ENCODE measurements at regions not wholly inside any gene's neighbourhood (a gene's known extent, or its start where the extent isn't known, plus 50 kb on each side); places are given as distances from the start of the nearest gene placed in this dataset.
A peak's percentile ranks its signal among the peaks of the same experiment; 100 is the strongest.

- TF ChIP-seq CTCF (IDR thresholded peaks at IDR 0.05; ENCODE audit: extremely low read depth, insufficient read depth, missing control alignments), result no peak
- DNase-seq (ENCODE audit: low spot score), result no peak
- in situ Hi-C loops (cut with MboI; ENCODE audit: low pct_unique_long_range_greater_than_20kb, low sequenced_read_pairs, unreplicated experiment), result no loop called here
Observed at GRCh38 chr14:26896447-26896846, 298.6 kb upstream of the NOVA1 start.

GRCh38 chr14:26897196-26897595, 299.4 kb upstream of the NOVA1 start:
- no peak for DNase-seq (ENCODE audit: low spot score)
- no peak for TF ChIP-seq CTCF (IDR thresholded peaks at IDR 0.05; ENCODE audit: extremely low read depth, insufficient read depth, missing control alignments)
- in situ Hi-C loops (cut with MboI; ENCODE audit: low pct_unique_long_range_greater_than_20kb, low sequenced_read_pairs, unreplicated experiment), result no loop called here

- no peak for DNase-seq (ENCODE audit: low spot score)
- in situ Hi-C loops (cut with MboI; ENCODE audit: low pct_unique_long_range_greater_than_20kb, low sequenced_read_pairs, unreplicated experiment), result no loop called here
- no peak for TF ChIP-seq CTCF (IDR thresholded peaks at IDR 0.05; ENCODE audit: extremely low read depth, insufficient read depth, missing control alignments)
Observed at GRCh38 chr14:26905229-26905628, 307.4 kb upstream of the NOVA1 start.

GRCh38 chr14:26913786-26914185, 316.0 kb upstream of the NOVA1 start:
- in situ Hi-C loops (cut with MboI; ENCODE audit: low pct_unique_long_range_greater_than_20kb, low sequenced_read_pairs, unreplicated experiment), result no loop called here
- TF ChIP-seq CTCF (IDR thresholded peaks at IDR 0.05; ENCODE audit: extremely low read depth, insufficient read depth, missing control alignments), result no peak
- DNase-seq (ENCODE audit: low spot score), result no peak

GRCh38 chr14:26917086-26917485, 319.3 kb upstream of the NOVA1 start:
- no peak for DNase-seq (ENCODE audit: low spot score)
- TF ChIP-seq CTCF (IDR thresholded peaks at IDR 0.05; ENCODE audit: extremely low read depth, insufficient read depth, missing control alignments), result peak; percentile 12
- in situ Hi-C loops (cut with MboI; ENCODE audit: low pct_unique_long_range_greater_than_20kb, low sequenced_read_pairs, unreplicated experiment), result no loop called here

- DNase-seq (ENCODE audit: low spot score), result no peak
- TF ChIP-seq CTCF (IDR thresholded peaks at IDR 0.05; ENCODE audit: extremely low read depth, insufficient read depth, missing control alignments), result no peak
- in situ Hi-C loops (cut with MboI; ENCODE audit: low pct_unique_long_range_greater_than_20kb, low sequenced_read_pairs, unreplicated experiment), result no loop called here
Observed at GRCh38 chr14:26925876-26926584, 328.2 kb upstream of the NOVA1 start.
